ENCODE measurements at regions not wholly inside any gene's neighbourhood (a gene's known extent, or its start where the extent isn't known, plus 50 kb on each side); places are given as distances from the start of the nearest gene placed in this dataset.
"Not testable (repeated sequence)": the region's sequence is repeated elsewhere in the genome, so short reads cannot be mapped to it uniquely, and the experiment has no call there.

DNA sequence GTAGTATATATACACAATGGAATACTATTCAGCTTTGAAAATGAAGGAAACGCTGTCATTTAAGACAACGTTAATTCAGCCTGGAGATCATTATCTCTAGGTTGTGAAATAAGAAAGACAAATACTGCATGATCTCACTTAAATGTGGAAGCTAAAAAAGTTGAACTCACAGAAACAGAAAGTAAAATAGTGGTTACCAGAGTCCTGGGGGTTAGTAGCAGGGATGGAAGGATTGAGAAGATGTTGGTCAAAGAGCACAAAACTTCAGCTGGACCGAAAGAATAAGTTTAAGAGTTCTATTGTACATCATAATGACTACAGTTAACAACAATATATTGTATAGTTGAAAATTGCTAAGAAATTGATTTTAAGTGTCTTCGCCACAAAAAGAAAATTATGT, 670.3 kb downstream of the NR4A2 start:
- no peak overlapping the region for H3K4me3 ChIP-seq (ENCODE audit: low read length)
- no peak for DNase-seq (ENCODE audit: low read depth, low spot score)

DNA sequence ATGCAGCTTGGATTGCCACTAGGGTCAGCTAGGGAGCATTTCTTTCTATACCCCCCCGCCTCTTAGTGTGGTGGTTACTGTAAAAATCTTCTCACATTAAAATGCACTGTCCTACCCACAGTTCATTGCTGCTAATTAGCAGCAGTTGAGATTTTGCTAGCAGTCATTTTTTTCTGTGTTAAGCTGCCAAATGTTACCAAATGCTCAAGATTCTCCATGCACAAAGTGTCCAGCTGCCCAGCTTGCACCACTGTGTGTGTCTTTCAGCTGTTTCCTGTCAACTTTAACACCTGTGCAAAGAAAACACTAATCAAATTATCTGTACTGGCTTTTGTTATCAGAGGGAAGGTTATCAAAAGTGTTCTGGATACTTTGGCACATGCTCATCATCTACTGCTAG, 679.3 kb downstream of the NR4A2 start:
- no peak for DNase-seq (ENCODE audit: low read depth, low spot score)
- no peak overlapping the region for H3K4me3 ChIP-seq (ENCODE audit: low read length)

DNA sequence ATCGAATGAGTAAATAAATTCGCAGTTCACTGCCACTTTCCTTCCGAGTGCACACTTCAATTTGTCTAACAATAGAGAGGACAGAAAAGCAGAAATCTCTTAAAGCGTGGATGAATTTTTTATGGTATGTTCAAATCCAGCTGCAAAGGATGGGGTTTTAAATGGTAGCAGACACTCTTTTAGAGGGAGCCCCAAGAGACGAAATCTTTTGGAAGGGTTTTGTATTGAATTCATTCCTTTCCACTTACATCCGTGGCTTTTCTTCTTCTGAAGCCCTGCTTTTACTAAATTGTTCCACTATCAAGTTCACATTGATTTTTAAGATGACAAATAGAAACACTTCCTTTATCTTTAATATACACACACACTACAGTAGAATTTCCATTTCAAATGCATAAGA, 680.7 kb downstream of the NR4A2 start:
- H3K4me3 ChIP-seq (ENCODE audit: low read length) = no peak overlapping the region
- DNase-seq (ENCODE audit: low read depth, low spot score) = no peak

DNA sequence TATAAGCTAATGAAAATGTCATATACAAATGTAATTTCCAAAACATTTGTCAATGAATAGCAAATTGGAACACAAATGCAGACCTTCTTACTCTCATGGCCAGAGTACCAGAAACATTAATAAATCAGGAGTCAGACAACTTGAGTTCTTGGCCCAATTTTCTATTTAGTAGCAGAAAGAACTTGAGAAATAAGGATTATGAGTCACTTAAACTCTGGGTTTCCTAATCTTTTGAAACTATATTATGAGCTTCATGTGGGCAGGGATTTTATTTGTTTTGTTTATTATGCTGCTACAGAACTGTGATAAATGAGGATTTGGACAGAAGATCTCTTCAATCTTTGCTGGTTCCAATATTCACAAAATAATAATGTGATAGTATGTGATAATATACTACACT, 686.7 kb downstream of the NR4A2 start:
- DNase-seq (ENCODE audit: low read depth, low spot score) = no peak
- no peak overlapping the region for H3K4me3 ChIP-seq (ENCODE audit: low read length)

DNA sequence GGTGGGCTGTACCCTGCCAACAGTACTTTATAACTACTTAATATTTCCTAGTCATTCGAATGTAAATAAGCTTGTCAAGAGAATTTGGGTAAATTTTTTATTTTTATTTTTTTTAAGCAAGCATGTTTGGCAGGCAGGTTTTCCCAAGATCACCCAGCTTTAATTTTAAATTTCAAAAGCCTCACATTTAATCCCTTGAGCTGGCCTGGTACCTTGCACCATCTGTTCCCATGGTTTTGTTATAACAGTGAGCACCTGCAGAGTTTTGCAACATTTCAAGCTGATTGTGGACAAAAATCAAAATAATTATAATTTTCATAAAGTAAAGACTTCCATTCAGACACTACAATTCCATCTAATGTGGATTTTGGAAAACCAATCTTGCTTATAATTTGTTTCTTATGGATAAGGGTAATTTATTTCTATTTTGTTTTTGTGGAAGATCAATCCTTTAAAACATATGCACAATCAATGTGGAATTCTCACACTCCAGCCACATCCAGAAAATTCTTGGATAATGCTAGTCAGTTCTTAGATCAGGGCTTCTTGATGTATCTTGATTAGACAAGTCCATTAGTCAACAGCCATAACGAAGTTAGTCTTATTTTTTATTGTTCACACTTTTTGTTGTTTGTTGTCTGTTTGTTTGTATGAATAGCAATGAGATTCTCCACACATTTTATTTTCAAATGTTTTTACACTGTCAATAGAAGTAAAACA, 689.3 kb downstream of the NR4A2 start:
- no peak for DNase-seq (ENCODE audit: low read depth, low spot score)

DNA sequence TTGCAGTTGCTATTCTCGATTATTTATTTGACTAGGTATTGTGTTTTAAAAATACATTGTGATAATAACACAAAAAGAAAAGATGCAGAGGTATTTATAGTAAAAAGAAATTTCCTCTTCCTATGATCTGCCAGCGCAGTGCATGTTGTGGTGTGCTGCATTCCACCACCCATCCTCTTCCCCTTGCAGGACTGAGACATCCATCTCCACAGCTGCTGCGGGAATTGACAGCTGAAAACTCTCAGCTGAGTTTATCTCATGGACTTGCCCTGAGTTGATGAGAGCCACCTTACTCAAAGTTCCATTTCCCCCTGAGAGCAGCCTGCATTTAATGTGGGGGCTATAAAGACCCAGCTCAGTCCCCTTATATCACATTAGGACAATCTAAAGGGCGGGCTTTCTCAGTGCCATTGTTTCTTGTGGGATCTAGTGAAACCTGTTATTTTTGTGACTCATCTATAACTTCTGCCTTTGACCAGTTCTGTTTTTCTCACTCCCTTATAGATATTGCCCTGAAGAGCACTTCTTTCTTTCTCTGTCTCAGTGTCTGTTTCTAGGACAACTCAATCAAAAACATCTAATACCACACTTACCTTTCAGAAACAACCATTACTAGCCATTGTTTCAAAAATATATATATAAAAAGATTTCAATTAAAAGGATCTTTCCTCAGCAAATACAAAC, 698.5 kb downstream of the NR4A2 start:
- no peak for DNase-seq (ENCODE audit: low read depth, low spot score)
- H3K4me3 ChIP-seq (ENCODE audit: low read length) = no peak overlapping the region

More for the DNA sequence above, 689.3 kb downstream of the NR4A2 start:
- H3K4me3 ChIP-seq (ENCODE audit: low read length) = no peak overlapping the region

DNA sequence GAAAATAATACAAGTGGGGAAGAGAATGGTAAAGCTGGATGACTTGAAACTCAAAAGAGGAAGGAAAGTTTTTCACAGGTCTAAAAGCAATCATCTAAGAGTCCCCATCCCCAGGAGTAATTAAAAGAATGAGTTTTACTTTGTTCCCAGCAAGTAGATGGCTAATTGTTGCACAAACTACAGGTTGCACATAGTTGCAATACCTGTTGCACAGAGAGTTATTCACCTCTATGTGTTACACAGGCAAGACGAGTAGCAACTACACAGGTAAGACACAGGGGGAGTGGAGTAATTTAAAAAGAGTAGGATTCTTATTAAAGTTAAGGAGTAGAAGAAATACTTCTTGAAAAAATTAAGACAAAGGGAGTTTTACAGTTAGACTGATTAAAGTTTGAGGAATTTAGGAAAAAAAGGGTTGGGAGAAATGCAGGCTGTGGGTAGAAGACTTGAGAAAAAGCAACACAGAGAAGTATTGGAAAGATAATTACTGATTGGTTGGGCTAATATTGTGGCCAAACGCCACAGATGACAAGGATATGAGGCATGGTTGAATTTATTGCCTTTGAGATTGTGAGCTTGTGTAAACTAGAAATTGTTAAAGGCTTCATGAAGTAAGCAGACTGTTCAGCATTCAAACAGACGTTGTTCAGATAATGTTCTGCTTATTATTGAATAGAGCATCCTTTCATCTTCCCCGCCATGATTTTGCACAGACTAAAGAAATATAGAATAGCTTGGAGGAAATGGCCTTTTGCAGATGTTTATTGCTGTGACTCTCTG, 699.3 kb downstream of the NR4A2 start:
- DNase-seq (ENCODE audit: low read depth, low spot score) = no peak
- no peak overlapping the region for H3K4me3 ChIP-seq (ENCODE audit: low read length)

DNA sequence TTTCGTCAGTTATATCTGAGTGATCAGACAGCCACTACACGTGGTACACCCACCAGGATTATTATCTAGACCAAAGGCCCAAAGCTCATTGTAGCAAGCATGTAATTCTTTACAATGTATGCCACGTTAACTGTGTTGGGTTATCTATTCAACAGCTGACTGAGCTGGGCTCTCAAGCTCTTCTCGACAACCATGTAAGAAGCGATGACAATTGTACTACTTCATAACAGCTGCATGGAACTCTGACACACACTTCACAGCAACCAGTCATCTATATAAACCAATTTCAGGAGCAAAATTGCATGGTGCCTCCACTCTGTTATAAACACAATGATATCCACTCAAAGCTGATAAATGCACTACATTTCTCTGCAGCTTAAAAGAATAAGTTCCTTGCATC, 701.8 kb downstream of the NR4A2 start:
- no peak overlapping the region for H3K4me3 ChIP-seq (ENCODE audit: low read length)
- DNase-seq (ENCODE audit: low read depth, low spot score) = no peak

DNA sequence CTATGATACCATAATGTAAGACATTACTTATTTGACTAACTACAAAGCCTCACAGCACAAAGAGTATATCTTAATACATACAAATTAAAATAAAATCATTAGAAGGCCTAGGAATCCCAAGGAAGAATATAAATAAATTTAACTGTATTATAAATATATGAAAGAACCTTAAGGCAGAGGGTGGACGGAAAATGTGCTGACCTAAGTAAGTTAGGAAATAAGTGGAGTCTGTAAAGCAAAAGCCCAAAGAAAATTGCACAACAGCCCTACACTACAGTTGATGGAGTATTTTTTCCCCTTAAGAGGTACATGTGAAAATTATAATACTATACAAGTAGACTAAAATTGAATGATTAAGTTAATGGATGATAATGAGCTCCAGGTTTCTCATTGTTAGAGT, 710.1 kb downstream of the NR4A2 start:
- no peak for DNase-seq (ENCODE audit: low read depth, low spot score)
- H3K4me3 ChIP-seq (ENCODE audit: low read length) = no peak overlapping the region

DNA sequence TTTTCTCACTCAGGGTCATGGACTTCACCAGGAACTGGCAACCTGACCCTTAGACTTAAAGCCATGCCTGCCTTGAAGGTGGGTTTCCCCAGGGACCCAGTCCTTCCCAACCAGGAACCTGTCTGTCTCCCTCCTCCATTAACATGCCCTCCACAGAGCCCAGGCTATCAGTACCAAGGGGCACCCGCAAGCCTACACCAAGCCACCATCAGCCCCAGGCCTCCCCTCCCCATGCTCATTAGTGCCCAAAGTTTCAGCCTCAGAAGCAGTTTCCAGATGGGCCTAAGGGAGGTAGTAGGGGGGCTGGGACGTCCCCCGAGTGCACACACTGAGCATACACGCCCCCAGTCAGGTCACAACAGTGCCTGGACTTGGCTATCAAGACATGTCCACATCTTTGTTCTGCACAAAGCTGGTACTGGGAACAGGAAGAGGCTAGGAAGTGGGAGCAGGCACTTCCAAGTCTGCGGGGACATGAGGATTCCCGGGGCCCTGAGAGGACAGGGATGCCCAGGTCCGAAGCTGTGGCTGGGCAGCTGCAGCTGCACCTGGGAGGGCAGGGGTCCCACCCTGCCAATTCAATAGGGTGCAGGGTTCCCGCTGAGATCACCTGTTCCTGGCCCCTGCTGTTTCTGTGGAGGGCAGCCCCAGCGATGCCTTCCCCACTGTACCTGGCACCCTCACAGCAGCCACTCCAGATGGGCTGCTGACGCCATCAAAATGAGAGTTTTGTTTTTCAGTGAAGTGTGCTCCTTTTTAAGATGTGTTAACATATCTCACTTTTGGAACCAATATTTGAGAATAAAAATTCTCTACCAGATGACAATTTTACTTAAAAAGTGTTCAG, 731.4 kb downstream of the NR4A2 start:
- no peak overlapping the region for H3K4me3 ChIP-seq (ENCODE audit: low read length)
- no peak for DNase-seq (ENCODE audit: low read depth, low spot score)

DNA sequence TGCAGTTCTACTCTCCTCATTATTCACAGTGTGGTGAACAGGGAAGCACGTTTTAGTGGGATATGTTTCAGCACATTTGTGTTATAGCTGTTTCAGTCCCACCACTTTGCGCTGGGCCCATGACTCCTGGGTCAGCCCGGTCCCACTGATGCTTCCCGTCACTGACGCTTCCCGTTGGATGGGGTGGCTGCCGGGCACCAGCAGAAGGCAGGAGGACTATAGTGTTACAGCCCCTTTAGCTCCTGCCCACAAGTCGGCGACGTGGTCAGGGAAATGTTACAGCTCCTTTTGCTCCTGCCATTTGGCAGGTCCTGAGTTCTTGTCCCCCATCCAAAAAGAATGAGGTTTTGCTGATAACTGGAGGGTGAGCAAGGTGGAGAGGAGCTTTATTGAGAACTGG, 732.2 kb downstream of the NR4A2 start:
- no peak overlapping the region for H3K4me3 ChIP-seq (ENCODE audit: low read length)
- DNase-seq (ENCODE audit: low read depth, low spot score) = no peak

DNA sequence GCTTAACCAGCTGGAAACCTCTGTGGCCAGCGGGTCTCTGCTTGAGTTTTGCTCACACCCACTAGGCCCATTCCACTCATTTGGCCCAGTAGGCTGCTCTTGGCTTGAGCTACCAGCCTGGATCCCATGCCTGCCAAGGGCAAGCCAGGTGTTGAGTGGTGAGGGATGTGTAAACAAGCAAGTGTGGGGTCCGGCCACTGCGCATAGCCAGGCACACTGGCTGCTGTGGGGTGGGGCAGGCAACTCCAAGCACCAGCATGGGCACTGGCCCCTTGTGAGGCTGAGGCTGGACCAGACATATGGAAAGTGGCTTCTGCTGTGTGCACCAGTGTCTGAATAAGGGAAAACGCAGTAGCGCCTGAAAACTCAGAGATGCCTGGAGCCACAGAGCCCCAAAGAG, 732.7 kb downstream of the NR4A2 start:
- DNase-seq (ENCODE audit: low read depth, low spot score) = no peak
- no peak overlapping the region for H3K4me3 ChIP-seq (ENCODE audit: low read length)

DNA sequence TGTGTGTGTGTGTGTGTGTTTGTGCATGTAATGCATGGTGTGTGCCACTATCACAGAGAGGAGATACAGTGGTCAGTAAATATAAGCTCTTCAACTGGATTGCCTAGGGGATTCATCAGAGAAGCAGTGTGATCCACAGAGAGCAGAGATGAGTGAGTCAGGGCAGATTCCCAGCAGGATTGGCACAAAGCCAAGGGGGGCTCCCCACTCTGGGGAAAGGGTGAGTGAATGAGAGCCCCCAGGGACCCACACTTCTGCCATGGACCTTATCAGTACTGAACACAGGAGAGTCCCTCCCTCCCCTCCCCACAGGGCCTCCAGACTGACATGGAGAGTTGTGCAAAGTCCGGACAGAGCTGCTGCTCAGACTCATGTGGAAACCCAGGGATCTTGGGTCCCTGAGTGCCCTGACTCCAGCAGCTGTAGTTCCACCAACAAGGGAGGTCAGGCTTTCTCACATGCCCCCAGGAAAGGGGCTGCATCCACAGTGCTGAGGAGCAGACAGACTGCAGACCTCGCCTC, 748.8 kb downstream of the NR4A2 start:
- no peak overlapping the region for H3K4me3 ChIP-seq (ENCODE audit: low read length)
- DNase-seq (ENCODE audit: low read depth, low spot score) = no peak

DNA sequence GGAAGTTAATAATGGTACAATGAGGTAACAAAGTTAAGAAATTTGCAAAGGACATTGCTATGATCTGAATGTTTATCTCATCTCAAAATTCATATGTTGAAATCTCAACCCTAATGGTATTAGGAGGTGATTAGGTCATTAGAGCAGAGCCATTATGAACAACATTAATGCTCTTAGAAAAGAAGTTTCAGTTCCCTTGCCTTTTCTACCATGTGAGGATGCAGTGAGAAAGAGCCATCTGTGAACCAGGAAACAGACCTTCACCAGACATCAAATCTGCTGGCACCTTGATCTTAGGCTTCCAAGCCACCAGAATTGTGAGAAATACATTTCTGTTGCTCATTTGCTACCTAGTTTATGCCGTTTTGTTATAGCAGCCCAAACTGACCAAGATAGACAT, 757.6 kb downstream of the NR4A2 start:
- H3K4me3 ChIP-seq (ENCODE audit: low read length) = no peak overlapping the region
- DNase-seq (ENCODE audit: low read depth, low spot score) = no peak

DNA sequence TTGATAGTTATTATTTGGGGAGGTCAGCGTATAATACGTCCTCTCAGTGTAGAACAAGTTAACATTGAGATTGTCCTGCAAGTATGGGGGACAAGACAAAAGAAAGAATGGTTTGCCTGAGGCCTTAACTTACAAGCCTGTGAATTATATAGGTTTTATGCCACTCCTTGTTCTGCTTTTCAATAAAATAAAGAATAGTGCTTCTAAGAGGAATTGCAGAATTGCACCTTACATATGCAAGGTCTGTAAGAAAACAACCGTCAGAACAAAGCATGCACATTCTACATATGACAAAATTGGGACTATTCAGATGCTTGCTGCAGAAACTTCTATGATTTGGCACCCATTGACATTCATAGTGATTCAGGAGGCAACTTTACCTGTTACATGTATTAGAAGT, 785.0 kb downstream of the NR4A2 start:
- H3K4me3 ChIP-seq (ENCODE audit: low read length) = no peak overlapping the region

DNA sequence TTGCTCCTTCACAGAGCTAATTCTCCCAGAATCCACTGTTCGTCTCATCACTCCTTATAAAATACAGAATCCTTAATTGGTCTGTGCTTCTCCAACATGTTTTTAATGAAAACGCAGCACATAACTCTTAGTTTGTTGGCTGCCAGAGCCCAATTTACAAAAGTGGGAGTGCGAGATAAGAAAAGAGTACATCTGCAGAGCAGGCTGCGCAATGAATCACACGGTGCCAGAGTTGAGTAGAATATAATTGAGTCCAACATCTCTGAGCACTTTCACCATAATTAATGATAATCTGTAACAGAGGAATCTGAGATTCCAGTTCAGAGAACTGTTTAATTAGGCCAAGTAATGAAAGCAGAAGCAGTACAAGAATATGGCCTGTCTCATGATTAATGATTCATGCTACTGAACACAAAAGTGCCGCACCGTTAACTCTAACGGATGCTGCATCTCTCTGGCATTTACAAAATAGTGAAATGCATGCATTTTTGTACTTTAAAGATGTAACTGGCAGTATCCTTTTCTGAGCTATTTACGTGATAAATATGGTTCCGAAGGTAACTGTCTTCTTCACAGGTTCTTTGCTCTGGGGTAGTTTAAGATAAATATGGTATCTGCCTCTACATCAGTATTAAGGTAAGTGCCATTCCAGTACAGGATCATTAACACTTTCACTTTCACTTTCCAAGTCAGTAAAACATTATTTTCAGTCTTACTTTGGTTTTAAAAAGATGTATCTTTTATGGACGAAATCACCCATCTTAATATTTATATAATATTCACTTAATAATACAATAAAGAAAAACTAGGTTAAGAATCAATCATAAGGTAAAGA, 785.6 kb downstream of the NR4A2 start:
- H3K4me3 ChIP-seq (ENCODE audit: low read length) = no peak overlapping the region
- no peak for DNase-seq (ENCODE audit: low read depth, low spot score)

More for the DNA sequence above, 785.0 kb downstream of the NR4A2 start:
- DNase-seq (ENCODE audit: low read depth, low spot score) = no peak

DNA sequence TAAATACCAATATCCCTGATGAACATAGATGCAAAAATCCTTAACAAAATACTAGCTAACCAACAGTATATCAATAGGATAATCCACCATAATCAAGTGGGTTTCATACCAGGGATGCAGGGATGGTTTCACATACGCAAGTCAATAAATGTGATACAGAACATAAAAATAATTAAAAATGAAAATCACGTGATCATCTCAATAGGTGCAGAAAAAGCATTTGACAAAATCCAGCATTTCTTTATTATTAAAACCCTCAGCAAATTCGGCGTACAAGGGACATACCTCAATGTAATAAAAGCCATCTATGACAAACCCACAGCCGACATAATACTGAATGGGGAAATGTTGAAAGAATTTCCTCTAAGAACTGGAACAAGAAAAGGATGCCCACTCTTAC, 793.5 kb downstream of the NR4A2 start:
- DNase-seq (ENCODE audit: low read depth, low spot score); H3K4me3 ChIP-seq (ENCODE audit: low read length): not testable (repeated sequence)

DNA sequence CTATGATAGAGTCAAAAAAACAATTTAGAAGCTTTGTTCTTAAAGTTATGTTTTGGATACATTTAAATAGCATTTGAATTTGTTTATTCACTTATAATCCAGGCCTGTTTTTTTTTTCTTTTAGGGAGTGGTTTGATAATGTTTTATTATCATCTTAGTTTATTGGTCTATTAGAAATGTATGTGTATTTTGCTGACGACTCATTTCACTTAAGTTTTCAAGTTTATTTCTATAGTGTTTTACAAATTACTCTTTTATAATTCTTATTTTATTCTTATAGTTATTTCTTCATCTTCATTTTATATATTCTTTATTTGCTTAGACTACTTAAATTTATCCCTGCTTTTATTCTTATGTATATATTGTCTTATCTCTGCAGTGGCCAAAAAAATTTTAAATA, 804.5 kb downstream of the NR4A2 start:
- no peak for DNase-seq (ENCODE audit: low read depth, low spot score)
- no peak overlapping the region for H3K4me3 ChIP-seq (ENCODE audit: low read length)
